Left ventricle myocardium superior (tissue), 1 donor: ENCODE measurements at regions not wholly inside any gene's neighbourhood (a gene's known extent, or its start where the extent isn't known, plus 50 kb on each side); places are given as distances from the start of the nearest gene placed in this dataset.
"Not testable (repeated sequence)": the region's sequence is repeated elsewhere in the genome, so short reads cannot be mapped to it uniquely, and the experiment has no call there.

Source experiments
- ATAC-seq: fragments of 200-7000 bp; cut with Tn5 transposase; one replicate; pipeline ENCODE4 v1.9.1; 2020; ENCODE audit warnings: mild to moderate bottlenecking, moderate library complexity
- DNase-seq: peaks from one replicate; pipeline ENCODE4 v3.0.0-alpha.2; 2020
- intact Hi-C: fragments of 100-400 bp; cut with micrococcal nuclease; formaldehyde crosslinking; loops from one replicate; pipeline ENCODE4 v1.11.0; 2022
- donor health status: DM: no; HTN: yes; CAD: no; lungs with severe emphysema.

DNA sequence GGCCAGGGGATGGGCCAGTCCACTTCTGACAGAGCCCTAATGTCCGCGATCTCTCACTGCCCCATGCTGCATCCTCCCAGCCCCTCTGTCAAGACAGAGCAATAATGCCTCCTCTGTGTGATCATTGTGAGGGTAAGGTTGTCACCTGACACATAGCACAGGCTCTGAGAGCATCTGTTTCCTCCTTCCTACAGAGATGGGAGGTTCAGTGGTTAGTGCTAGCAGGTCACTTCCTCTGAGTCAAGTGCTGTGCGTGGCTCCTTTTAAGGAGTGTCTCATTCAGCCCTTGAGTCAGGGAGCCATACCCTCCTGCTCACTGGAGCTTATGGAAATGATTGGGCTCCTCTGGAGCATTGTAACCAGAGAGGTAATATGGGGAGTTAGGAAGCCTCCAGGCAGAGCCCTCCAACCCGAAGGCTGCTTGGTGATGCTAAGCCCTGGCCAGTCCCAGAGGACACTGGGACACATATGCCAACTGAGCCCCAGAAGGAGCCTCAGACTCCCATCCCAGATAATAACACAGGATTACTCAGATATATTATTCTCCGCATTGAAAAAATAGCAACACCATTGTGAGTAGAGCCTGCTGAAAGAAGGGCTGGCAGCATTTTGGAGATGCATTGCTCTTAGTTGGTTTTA is 189.0 kb downstream of the GALNT1 start:
- ATAC-seq (no peak), DNase-seq (no peak)
- intact Hi-C loops, result no loop called here

DNA sequence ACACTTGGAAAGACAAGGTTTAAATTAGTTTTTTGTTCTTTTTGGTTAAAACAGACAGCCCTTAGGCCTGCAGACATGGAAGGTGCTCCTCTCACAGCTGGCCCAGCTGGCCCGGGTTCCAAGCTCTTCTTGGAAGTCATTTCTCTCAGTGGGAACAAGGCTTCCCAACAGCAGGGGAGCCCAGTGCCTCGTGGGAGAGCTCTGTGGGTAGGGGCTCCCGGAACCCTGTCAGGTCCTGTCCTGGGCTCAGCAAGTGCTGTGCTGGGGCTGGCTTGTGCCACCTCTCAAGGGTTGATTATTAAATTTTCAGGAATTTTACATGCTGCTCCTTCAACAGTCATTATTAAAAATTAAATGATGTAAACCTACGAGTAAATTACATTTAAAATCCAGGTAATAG is 189.6 kb downstream of the GALNT1 start:
- intact Hi-C loops, result no loop called here
- no peak for ATAC-seq
- DNase-seq, result no peak

DNA sequence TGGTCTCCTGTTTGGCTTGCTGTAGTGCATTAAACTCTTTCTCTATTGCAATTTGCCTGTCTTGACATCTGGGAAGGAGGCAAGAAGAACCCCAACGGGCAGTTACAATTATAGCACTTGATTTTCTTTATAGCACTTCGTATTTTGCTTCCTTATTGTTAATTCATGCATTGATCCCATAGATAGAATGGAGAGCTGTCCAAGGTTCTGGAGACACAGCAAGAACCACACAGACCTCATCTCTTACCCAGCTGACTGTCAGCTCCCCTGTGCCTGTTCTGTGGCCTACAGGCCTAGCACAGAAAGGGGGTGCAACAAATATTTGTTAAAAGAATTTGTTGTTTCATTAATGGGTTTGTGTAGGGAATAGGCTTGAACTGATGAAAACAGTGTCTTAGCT is 194.3 kb downstream of the GALNT1 start:
- ATAC-seq, result peak; percentile 30
- intact Hi-C loops, result no loop called here
- DNase-seq, result no peak

DNA sequence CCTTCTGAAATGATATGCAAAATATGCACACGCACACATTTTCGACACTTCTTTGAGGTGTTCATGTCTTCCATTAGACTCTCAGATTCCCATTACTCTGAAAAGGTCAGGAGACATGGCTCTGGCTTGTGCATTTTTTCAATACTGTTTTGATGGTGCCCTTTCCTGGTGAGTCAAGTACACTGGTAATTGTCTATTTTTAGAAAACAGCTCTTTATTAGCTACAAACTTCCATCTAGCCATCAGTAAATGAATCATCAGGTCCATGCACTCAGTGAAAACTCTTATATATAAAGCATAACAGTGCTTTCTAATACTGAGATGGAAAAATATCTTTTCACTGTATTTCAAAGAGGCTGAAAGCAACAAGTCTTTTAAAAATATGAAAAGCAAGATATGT is 194.9 kb downstream of the GALNT1 start:
- intact Hi-C loops, result no loop called here
- DNase-seq (no peak), ATAC-seq (peak; percentile 32)

DNA sequence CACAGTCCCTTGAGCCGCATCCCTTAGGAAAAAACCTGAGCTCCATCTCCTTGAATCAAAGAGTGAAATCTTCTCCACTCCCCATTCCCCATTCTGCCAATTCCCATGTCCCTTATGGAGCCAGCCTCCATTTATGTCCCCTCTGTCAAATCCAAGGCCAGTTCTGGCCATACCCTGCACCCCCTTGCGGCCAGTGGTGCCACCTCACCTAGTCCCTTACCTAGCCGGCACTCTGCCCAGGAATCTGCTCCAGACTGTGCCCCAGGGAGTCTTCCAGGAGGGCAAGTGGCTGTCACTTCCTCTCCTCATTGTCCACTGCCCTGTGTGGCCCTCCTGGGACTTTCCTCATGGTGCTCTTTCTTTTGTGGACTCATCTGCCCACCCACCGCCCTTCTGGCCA is 195.4 kb upstream of the RMP24 start:
- DNase-seq (no peak), ATAC-seq (no peak)
- intact Hi-C loops, result no loop called here

DNA sequence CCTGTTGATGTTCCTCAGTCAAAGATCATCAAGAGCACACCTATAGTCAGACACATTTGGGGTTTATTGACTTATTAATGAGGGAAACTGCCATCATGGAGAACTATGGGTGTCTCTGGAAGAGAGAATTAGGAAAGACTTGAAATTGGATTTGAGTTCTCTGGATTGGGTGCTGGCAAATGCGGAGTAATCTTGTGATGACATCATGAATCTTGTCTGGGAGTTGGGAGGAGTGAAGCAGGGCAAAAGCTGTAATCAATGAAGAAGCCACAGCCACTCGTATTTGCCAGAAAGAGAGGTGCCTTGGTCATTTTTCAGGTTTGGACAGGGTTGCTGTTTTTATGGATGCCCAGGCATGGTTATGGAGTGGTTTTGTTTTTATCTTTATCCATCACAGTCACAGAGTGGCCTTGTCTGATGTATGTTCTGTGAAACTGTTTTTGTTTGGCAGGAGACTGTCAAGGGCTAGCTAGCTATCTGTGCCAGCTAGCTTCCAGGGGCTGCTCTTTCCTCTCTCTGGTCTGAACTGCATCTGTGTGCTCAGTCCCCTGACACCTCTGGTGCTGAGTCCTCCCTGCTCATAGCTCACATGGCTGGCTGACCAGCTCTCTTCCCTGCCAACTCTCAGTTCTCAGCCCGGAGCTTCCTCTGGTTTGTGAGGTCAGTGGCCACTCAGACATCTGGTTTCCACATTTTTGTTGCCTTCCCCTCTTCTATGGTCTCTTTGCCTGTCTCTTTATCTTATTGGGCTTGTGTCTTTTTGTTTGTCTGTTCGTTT is 193.4 kb upstream of the RMP24 start:
- DNase-seq, result peak; percentile 42
- intact Hi-C loops, result no loop called here

DNA sequence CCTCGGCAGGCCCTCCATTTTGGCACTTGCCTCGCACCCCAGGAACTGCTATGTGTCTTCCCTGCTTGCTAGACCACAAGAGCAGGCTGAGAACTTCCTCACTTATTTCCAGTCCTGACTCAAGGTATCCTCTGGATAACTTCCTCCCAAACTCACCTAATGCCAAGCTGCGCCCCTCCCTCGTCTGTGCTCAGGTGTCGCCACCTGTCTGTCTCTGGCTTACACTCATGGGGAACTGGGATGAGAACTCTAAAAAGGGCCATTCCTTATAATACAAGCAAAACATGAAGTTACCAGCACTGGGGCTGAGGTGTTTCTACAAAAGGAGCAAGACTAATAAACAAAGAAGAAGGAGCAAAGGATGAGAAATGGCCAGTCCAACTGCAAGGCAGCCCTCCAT is 191.5 kb upstream of the RMP24 start:
- ATAC-seq (no peak), DNase-seq (no peak)
- intact Hi-C loops, result no loop called here

More for the DNA sequence above, 193.4 kb upstream of the RMP24 start:
- peak; percentile 79 for ATAC-seq

DNA sequence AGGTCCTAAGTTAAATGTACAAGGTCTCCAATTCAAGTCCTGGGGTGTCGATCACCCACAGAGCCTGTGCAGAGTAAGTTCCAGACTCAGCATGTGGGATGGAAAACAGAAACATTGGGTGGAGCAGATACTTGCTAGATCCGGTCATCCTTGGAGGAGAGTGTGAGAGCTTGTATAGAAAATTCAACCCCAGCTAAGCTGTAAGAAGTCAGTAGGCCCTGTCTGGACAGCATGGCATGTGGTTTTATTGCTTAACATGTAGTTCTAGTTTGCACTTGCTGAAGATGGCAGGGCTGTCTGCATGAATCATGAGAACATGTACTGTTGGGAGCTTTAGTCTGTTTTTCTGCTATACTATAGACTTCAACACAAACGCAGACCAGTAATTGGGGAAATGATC is 189.6 kb upstream of the RMP24 start:
- intact Hi-C loops, result no loop called here
- no peak for ATAC-seq
- no peak for DNase-seq

DNA sequence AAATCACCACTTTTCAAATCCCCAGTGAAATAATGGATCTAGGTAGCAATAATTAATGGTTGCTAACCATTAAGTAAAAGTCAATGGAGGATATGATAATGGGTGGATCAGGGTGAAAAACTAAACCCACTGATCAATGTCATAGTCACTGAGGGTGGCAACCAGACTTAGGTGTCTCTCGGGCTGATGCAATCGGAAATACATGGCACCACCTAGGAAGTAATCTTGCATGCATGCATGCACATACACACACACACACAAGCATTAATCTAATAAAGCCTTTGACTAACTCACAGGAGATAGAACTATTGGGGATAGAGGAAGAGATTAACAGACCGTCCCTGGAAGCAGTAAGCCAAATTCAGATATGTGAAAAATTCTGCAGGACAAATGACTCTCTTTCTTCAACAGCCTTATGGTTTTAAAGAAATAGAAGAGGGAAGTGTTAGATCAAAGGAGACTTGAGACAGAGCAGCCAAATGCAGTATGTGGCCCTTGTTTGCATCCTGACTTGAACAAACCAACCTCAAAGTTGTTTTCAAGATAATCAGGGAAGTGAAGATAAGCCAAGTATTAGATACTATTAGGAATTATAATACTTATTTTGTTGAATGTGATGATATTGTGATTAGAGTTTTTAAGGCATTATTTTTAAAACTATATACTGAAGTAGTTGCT is 186.0 kb upstream of the RMP24 start:
- no peak for DNase-seq
- intact Hi-C loops, result no loop called here
- no peak for ATAC-seq

DNA sequence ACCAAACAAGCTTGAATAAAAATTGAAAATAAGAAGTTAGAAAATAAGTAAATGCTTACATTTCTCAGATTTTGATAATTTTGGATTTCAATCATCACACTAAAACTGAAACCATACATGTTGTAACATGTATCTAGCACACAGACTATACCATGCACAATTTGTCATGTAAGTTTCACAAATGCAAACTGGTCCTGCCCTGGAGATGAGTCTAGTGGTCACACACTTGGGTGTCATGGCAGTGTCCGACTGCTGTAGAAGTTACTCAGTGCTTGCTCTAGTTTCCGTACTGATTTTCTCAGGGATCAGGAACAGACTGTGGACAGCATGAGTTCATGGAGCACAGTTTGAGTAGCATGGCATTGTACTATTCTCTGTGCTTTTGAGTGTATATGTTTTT is 182.9 kb upstream of the RMP24 start:
- intact Hi-C loops, result no loop called here
- no peak for ATAC-seq

DNA sequence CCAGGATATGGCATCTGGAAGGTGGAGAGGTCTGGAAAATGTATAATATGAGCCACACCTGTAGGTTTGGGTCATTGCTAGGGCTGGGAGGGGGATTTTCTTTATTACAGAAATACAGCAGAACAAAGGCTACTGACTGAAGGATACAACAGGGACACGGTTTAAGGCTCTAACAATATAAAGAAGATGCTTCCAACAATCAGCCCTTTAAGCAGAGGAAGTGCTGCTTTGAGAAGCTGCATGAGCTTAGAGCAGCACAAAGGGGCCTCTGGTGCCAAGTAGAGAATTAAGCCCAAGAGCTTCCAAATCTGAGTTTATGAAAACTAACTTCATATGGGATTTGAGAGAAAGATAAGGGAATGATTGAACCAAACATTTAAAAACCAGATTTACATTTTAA is 174.5 kb upstream of the RMP24 start:
- intact Hi-C loops, result no loop called here
- ATAC-seq (no peak), DNase-seq (no peak)

More for the DNA sequence above, 182.9 kb upstream of the RMP24 start:
- no peak for DNase-seq

DNA sequence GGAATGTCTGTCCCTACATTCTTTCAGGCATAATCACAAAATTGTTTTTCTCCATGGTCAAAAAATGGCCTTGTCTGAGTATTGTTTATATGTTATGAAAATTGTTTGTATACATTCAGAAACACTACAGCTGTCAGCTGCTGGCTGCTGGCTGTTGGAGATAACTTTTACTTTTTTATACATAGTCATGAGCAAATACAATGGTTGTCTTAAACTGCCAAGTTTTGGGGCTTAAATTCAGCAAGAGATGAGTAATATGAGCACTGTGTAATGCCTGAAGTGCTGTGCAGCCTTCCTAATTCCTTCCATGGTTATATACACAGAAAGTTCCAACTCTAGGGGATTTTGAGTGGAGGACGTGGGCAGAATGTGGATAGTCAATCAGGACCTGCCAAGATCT is 168.9 kb upstream of the RMP24 start:
- no peak for DNase-seq
- intact Hi-C loops, result no loop called here

DNA sequence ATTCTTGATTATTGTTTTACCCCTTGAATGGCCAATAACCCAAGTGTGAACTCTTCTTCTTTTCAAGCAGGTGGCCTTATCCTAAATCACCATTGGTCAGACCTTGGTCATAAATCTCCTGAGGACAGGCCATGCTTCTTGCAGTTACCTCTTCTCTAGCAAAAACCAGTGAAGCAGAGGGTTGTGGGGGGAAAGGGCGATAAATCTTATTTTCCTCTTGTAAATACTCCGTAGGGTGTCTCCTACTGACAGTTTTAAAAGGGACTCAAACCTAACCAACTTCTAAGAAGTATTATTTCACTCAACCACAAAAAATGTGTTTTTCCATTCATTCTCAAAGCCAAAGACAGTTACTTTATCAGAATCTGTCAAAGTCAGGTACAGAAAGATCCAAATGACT is 168.1 kb upstream of the RMP24 start:
- ATAC-seq (no peak), DNase-seq (no peak)
- intact Hi-C loops, result no loop called here

More for the DNA sequence above, 168.9 kb upstream of the RMP24 start:
- no peak for ATAC-seq

DNA sequence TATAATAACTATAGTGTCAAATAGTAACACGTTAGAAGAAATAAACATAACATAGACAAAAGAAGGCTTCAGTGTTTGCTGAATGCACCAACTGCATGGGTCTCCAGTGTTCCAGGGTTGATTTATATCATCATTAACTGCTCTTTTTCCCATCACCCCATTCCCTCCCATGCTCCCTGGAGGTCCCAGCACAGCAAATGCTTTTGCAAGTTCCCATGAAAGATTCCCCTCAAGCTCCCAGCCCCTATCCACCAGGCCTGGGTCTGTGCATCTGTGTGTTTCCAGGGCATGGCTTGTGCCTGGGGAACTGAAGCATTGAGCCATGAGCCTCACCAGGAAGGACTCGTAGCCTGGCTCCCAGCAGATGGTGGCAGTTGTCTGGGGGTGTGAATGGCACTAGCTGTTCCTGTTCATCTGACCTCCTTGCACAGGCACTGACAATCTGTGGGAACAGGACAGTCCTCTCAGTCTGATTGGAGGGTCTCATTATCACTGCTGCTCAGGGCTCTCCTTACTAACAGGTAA is 164.6 kb upstream of the RMP24 start:
- intact Hi-C loops, result no loop called here
- ATAC-seq, result no peak
- no peak for DNase-seq

DNA sequence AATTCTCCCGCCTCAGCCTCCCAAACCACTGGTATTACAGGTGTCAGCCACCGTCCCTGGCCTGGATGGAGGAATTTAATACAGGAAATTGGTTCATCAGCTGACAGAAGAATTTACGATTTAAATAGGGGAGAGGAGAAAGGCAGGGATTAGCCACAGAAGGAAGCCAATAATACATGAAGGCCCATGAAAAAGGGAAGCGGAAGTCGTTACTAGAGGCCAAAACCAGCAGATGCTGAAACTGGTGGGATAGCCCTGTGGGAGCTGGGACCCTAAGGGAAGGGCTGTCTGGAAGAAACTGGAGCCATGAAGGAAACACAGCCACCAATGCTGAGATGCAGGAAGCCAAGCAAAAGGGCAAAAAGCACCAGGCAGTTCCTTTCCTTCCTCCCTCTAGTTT is 163.7 kb upstream of the RMP24 start:
- ATAC-seq (no peak), DNase-seq (no peak)
- intact Hi-C loops, result no loop called here

DNA sequence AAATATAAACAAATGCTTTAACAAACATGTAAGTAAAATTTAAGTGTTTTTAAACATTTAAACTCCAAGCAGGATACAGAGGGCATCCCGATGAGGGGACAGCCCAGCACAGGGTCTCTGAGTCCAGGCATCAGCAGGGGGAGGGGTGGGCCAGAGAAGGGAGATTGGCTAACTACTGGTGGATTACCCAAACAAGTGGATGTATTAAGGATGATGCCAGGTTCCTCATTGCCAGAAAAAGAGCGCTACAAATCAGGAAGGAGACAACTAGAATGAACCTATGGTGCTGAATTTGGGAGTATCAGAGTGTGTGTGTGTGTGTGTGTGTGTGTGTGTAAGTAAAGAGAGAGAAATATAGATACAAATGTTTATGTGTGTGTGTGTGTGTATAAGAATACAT is 162.0 kb upstream of the RMP24 start:
- ATAC-seq (no peak), DNase-seq (no peak)
- intact Hi-C loops, result no loop called here

DNA sequence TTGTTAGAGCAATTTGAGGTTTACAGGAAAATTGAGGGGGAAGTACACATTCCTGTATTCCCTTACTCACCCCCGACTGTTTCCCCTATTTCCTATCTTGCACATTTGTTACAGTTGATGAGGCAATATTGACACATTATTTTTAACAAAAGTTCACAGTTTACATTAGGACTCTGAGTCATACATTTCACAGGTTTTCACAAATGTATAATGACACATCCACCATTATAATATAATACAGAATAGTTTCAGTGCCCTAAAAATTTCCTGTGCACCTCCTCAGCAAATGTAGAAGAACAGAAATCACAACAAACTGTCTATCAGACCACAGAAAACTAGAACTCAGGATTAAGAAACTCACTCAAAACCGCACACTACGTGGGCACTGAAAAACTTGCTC is 160.6 kb upstream of the RMP24 start:
- no peak for DNase-seq
- ATAC-seq, result no peak
- intact Hi-C loops, result no loop called here

DNA sequence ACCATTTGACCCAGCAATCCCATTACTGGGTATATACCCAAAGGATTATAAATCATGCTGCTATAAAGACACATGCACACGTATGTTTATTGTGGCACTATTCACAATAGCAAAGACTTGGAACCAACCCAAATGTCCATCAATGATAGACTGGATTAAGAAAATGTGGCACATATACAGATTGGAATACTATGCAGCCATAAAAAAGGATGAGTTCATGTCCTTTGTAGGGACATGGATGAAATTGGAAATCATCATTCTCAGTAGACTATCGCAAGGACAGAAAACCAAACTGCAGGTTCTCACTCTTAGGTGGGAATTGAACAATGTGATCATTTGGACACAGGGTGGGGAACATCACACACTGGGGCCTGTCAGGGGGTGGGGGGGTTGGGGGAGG is 157.5 kb upstream of the RMP24 start:
- intact Hi-C loops, DNase-seq: not testable (repeated sequence)

DNA sequence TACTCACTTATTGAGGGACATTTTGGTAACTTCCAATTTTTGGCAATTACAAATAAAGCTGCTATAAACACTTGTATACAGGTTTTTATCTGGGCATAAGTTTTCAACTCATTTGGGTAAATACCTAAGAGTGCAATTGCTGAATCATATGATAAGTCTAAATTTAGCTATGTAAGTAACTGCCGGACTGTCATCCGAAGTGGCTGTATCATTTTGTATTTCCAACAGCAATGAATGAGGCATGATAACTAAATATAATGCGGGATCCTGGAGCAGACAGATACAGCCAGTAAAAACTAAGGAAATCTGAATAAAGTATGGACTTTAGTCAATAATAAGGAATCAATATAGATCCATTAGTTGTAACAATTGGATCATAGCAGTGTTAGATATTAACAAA is 156.5 kb upstream of the RMP24 start:
- DNase-seq (no peak), ATAC-seq (peak; percentile 82)
- intact Hi-C loops, result no loop called here

More for the DNA sequence above, 157.5 kb upstream of the RMP24 start:
- ATAC-seq, result not testable (repeated sequence)

DNA sequence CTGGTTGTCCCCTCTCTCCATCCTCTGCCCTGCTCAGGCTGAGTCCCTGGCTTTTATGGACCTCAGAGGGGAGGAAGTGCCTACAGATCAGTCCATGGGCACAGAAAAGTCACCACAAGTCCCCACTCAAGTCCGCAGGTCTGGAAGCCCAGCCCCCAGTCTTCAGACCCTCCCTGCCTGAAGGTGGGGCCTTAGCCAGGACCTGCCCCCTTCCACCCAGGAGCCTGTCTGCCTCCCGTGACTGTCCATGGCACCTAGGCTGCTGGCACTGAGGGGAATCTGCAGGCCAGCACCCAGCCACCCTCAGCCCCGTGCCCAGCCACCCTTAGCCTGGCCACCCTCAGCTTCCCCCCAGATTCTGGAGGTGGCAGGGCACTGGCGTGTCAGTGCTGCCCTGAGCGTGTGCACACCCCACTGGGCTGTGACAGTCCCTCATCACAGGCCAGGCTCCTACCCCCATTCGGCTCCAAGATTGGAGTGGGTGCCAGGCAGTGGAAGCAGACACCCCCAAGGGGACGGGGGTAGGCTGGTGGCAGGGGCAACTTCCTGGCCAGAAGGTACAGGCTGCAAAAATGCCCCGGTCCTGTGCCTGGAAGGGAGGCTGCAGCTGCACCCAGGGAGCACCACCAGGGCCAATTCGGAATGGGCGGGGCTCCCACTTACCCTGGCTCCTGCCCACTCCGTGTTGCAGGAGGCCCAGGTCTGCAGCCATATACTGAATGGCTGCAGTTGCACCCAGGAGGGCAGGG is 154.7 kb upstream of the RMP24 start:
- intact Hi-C loops, result no loop called here
- ATAC-seq, result no peak
- no peak for DNase-seq
